Occipital lobe (tissue), 1 donor: ENCODE measurements at regions not wholly inside any gene's neighbourhood (a gene's known extent, or its start where the extent isn't known, plus 50 kb on each side); places are given as distances from the start of the nearest gene placed in this dataset. TPM values are rescaled to one million over a fixed set of nuclear protein-coding genes. Genes with fewer than 3 reads are reported as not detected.

Experiments
- small RNA-seq: library from RNA; depleted of rRNA; stranded (forward); fragments of <200 nt; gene quantifications from one replicate; pipeline ENCODE3, GENCODE V24; 2014

Small RNAs in the stretch of these regions (small RNA-seq; reads per million reads assigned to genes)
- gene RNU6-1271P: not detected
